Endodermal cell (in vitro differentiated cells): ENCODE measurements at regions not wholly inside any gene's neighbourhood (a gene's known extent, or its start where the extent isn't known, plus 50 kb on each side); places are given as distances from the start of the nearest gene placed in this dataset.
"Not testable (repeated sequence)": the region's sequence is repeated elsewhere in the genome, so short reads cannot be mapped to it uniquely, and the experiment has no call there.

Experiments
- DNase-seq: peaks from one replicate; pipeline ENCODE4 v3.0.0-alpha.2; 2017
- H3K27ac ChIP-seq: 2 replicates; pipeline ENCODE4 v1.5.1; 2013; ENCODE audit warnings: mild to moderate bottlenecking, low read depth, low read length, moderate library complexity
- H3K27me3 ChIP-seq: 2 replicates; pipeline ENCODE4 v1.6.1; 2013; ENCODE audit warnings: mild to moderate bottlenecking, low read length, moderate library complexity; ENCODE audit not compliant: insufficient read depth, control insufficient read depth, poor library complexity, severe bottlenecking
- H3K36me3 ChIP-seq: 2 replicates; pipeline ENCODE4 v1.7.0; 2013; ENCODE audit warnings: mild to moderate bottlenecking, low read length, moderate library complexity; ENCODE audit not compliant: control insufficient read depth, insufficient read depth
- H3K4me1 ChIP-seq: one replicate; pipeline ENCODE4 v1.7.0; 2013; ENCODE audit warnings: low read length; ENCODE audit not compliant: control insufficient read depth, insufficient read depth
- H3K4me3 ChIP-seq: 2 replicates; pipeline ENCODE4 v1.5.1; 2013; ENCODE audit warnings: mild to moderate bottlenecking, low read length, moderate library complexity
- H3K9ac ChIP-seq: 2 replicates; pipeline ENCODE4 v1.6.1; 2013; ENCODE audit warnings: mild to moderate bottlenecking, low read length, moderate library complexity; ENCODE audit not compliant: poor library complexity, severe bottlenecking; ENCODE audit errors: extremely low read depth
- H3K9me3 ChIP-seq: 2 replicates; pipeline ENCODE4 v1.6.1; 2013; ENCODE audit warnings: mild to moderate bottlenecking, low read length, moderate library complexity; ENCODE audit not compliant: control insufficient read depth
- H3K27ac Mint-ChIP-seq: 2 replicates; pipeline ENCODE4 v1.8.0; 2020; ENCODE audit warnings: mixed read lengths
- H3K27me3 Mint-ChIP-seq: 2 replicates; pipeline ENCODE4 v1.8.0; 2021; ENCODE audit warnings: mild to moderate bottlenecking, mixed read lengths; ENCODE audit not compliant: insufficient read depth
- H3K36me3 Mint-ChIP-seq: 2 replicates; pipeline ENCODE4 v1.8.0; 2020; ENCODE audit warnings: low read depth, mixed read lengths
- H3K4me1 Mint-ChIP-seq: 2 replicates; pipeline ENCODE4 v1.8.0; 2020; ENCODE audit warnings: mixed read lengths
- H3K4me3 Mint-ChIP-seq: 2 replicates; pipeline ENCODE4 v1.8.0; 2020; ENCODE audit warnings: mild to moderate bottlenecking, moderate library complexity, mixed read lengths
- H3K9me3 Mint-ChIP-seq: 2 replicates; pipeline ENCODE4 v1.8.0; 2020; ENCODE audit warnings: mild to moderate bottlenecking, mixed read lengths
- CTCF ChIP-seq: fragments of 200-600 bp; sonication (generic); conservative IDR thresholded peaks from 2 replicates; pipeline ENCODE4 v1.5.0; 2021; ENCODE audit warnings: antibody characterized with exemption, mild to moderate bottlenecking
- WGBS, 2 experiments: methylation state at CpG; one replicate each; pipeline versions ENCODE4 v1.1.5 to v1.1.7; 2013; ENCODE audit warnings: missing lambda C conversion rate in 2 of 2, mixed read lengths in 1 of 2; ENCODE audit not compliant: insufficient coverage in 1 of 2, insufficient read length in 1 of 2; 5-methylcytosine and 5-hydroxymethylcytosine counted together

GRCh38 chr5:92694067-92694466 is 887.0 kb downstream of the NR2F1-AS1 start:
- Histone ChIP-seq H3K9ac (no peak overlapping the region), H3K27ac (no peak overlapping the region), H3K9me3 (no peaks in the 10 kb centered on the region), H3K4me3 (no peak overlapping the region), H3K36me3 (no peaks in the 10 kb centered on the region), H3K27me3 (no peaks in the 10 kb centered on the region), H3K4me1 (peaks cover 3% of the 10 kb centered on the region)
- peaks cover 8% of the 10 kb centered on the region for H3K9me3 Mint-ChIP-seq
- H3K27ac Mint-ChIP-seq: no peak overlapping the region
- DNase-seq: no peak
- WGBS, 2 experiments: 88 to 89% methylated on average over 1 to 2 of the region's 2 CpGs
- no peak for TF ChIP-seq CTCF
- H3K27me3 Mint-ChIP-seq: peaks cover 42% of the 10 kb centered on the region
- no peaks in the 10 kb centered on the region for H3K36me3 Mint-ChIP-seq
- H3K4me3 Mint-ChIP-seq: no peak overlapping the region
- H3K4me1 Mint-ChIP-seq: peaks cover 11% of the 10 kb centered on the region

- Mint-ChIP-seq H3K4me1 (peaks cover 14% of the 10 kb centered on the region), H3K27me3 (peaks cover 34% of the 10 kb centered on the region)
- not testable (repeated sequence) for H3K36me3 ChIP-seq, H3K27me3 ChIP-seq, H3K4me3 ChIP-seq, H3K27ac Mint-ChIP-seq, H3K27ac ChIP-seq, H3K9ac ChIP-seq, DNase-seq, H3K36me3 Mint-ChIP-seq, H3K9me3 Mint-ChIP-seq, H3K9me3 ChIP-seq, H3K4me3 Mint-ChIP-seq, H3K4me1 ChIP-seq
- 83 to 85% methylated on average over 2 to 5 of the region's 5 CpGs for WGBS, 2 experiments
These were observed 889.1 kb downstream of the NR2F1-AS1 start for GRCh38 chr5:92691955-92692354.

GRCh38 chr5:92687821-92688722 is 892.9 kb downstream of the NR2F1-AS1 start:
- H3K27me3 Mint-ChIP-seq: peaks cover 4% of the 10 kb centered on the region
- H3K27ac Mint-ChIP-seq: no peak overlapping the region
- Histone ChIP-seq H3K36me3 (no peaks in the 10 kb centered on the region), H3K9me3 (peaks cover 4% of the 10 kb centered on the region), H3K27ac (no peak overlapping the region), H3K9ac (no peak overlapping the region), H3K4me1 (no peaks in the 10 kb centered on the region), H3K4me3 (no peak overlapping the region), H3K27me3 (no peaks in the 10 kb centered on the region)
- TF ChIP-seq CTCF: peak; percentile 70
- no peaks in the 10 kb centered on the region for H3K36me3 Mint-ChIP-seq
- WGBS, 2 experiments: 48 to 72% methylated on average over 6 to 8 of the region's 8 CpGs
- peaks cover 3% of the 10 kb centered on the region for H3K4me1 Mint-ChIP-seq
- DNase-seq: peak; percentile 55
- H3K4me3 Mint-ChIP-seq: no peak overlapping the region
- H3K9me3 Mint-ChIP-seq: peaks cover 8% of the 10 kb centered on the region
